ENCODE measurements at regions not wholly inside any gene's neighbourhood (a gene's known extent, or its start where the extent isn't known, plus 50 kb on each side); places are given as distances from the start of the nearest gene placed in this dataset.

DNA sequence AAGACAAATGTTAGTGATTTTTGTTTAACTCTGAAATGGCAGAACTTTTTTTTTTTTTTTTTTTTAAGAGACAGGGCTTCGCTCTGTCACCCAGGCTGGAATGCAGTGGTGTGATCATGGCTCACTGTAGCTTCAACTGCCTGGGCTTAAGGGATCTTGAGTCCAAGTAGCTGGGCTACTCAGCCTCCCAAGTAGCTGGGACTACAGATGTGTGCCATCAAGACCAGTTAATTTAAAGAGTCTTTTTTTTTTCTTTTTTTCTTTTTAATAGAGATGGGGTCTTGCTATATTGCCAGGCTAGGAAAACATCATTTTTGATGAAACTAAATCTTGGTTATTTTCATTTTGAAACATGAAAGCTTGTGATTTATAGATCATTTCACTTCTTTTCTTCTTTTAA is 91.6 kb upstream of the PTCH1 start:
- Mint-ChIP-seq H3K27me3 (ENCODE audit: insufficient read depth, low read depth, poor library complexity) (peaks cover 2% of the 10 kb centered on the region), H3K27ac (no peak overlapping the region), H3K4me1 (peaks cover 14% of the 10 kb centered on the region), H3K36me3 (ENCODE audit: low read depth) (no peaks in the 10 kb centered on the region), H3K4me3 (no peak overlapping the region), H3K9me3 (no peaks in the 10 kb centered on the region; the same call in 2 of the 3 replicates)
- no peak for DNase-seq (ENCODE audit: low spot score)
- no peak for TF ChIP-seq JUNB (IDR thresholded peaks at IDR 0.05; ENCODE audit: unreplicated experiment)
- TF ChIP-seq, protein P1, sequence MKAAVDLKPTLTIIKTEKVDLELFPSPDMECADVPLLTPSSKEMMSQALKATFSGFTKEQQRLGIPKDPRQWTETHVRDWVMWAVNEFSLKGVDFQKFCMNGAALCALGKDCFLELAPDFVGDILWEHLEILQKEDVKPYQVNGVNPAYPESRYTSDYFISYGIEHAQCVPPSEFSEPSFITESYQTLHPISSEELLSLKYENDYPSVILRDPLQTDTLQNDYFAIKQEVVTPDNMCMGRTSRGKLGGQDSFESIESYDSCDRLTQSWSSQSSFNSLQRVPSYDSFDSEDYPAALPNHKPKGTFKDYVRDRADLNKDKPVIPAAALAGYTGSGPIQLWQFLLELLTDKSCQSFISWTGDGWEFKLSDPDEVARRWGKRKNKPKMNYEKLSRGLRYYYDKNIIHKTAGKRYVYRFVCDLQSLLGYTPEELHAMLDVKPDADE (IDR thresholded peaks at IDR 0.05): no peak
- TF ChIP-seq STAT1 (IDR thresholded peaks at IDR 0.05; ENCODE audit: unreplicated experiment): no peak
- no peak for TF ChIP-seq CREB1 (CRISPR knock-in tag; IDR thresholded peaks at IDR 0.05; ENCODE audit: low read depth)
- no peak for TF ChIP-seq NANOG (IDR thresholded peaks at IDR 0.05; ENCODE audit: borderline replicate concordance)
- no peak for TF ChIP-seq POLR2AphosphoS5 (IDR thresholded peaks at IDR 0.05; ENCODE audit: low read depth)
- TF ChIP-seq EZH2phosphoT487 (IDR thresholded peaks at IDR 0.05; ENCODE audit: unreplicated experiment): no peak
- TF ChIP-seq, protein P2, sequence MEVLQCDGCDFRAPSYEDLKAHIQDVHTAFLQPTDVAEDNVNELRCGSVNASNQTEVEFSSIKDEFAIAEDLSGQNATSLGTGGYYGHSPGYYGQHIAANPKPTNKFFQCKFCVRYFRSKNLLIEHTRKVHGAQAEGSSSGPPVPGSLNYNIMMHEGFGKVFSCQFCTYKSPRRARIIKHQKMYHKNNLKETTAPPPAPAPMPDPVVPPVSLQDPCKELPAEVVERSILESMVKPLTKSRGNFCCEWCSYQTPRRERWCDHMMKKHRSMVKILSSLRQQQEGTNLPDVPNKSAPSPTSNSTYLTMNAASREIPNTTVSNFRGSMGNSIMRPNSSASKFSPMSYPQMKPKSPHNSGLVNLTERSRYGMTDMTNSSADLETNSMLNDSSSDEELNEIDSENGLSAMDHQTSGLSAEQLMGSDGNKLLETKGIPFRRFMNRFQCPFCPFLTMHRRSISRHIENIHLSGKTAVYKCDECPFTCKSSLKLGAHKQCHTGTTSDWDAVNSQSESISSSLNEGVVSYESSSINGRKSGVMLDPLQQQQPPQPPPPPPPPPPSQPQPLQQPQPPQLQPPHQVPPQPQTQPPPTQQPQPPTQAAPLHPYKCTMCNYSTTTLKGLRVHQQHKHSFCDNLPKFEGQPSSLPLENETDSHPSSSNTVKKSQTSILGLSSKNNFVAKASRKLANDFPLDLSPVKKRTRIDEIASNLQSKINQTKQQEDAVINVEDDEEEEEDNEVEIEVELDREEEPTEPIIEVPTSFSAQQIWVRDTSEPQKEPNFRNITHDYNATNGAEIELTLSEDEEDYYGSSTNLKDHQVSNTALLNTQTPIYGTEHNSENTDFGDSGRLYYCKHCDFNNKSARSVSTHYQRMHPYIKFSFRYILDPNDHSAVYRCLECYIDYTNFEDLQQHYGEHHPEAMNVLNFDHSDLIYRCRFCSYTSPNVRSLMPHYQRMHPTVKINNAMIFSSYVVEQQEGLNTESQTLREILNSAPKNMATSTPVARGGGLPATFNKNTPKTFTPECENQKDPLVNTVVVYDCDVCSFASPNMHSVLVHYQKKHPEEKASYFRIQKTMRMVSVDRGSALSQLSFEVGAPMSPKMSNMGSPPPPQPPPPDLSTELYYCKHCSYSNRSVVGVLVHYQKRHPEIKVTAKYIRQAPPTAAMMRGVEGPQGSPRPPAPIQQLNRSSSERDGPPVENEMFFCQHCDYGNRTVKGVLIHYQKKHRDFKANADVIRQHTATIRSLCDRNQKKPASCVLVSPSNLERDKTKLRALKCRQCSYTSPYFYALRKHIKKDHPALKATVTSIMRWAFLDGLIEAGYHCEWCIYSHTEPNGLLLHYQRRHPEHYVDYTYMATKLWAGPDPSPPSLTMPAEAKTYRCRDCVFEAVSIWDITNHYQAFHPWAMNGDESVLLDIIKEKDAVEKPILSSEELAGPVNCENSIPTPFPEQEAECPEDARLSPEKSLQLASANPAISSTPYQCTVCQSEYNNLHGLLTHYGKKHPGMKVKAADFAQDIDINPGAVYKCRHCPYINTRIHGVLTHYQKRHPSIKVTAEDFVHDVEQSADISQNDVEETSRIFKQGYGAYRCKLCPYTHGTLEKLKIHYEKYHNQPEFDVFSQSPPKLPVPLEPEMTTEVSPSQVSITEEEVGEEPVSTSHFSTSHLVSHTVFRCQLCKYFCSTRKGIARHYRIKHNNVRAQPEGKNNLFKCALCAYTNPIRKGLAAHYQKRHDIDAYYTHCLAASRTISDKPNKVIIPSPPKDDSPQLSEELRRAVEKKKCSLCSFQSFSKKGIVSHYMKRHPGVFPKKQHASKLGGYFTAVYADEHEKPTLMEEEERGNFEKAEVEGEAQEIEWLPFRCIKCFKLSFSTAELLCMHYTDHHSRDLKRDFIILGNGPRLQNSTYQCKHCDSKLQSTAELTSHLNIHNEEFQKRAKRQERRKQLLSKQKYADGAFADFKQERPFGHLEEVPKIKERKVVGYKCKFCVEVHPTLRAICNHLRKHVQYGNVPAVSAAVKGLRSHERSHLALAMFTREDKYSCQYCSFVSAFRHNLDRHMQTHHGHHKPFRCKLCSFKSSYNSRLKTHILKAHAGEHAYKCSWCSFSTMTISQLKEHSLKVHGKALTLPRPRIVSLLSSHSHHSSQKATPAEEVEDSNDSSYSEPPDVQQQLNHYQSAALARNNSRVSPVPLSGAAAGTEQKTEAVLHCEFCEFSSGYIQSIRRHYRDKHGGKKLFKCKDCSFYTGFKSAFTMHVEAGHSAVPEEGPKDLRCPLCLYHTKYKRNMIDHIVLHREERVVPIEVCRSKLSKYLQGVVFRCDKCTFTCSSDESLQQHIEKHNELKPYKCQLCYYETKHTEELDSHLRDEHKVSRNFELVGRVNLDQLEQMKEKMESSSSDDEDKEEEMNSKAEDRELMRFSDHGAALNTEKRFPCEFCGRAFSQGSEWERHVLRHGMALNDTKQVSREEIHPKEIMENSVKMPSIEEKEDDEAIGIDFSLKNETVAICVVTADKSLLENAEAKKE (CRISPR knock-in tag; IDR thresholded peaks at IDR 0.05): no peak
- TF ChIP-seq ZNF114 (CRISPR knock-in tag; IDR thresholded peaks at IDR 0.05): no peak
- Histone ChIP-seq H4K20me1 (replicated peaks; ENCODE audit: insufficient read depth) (no peaks in the 10 kb centered on the region), H3K27ac (ENCODE audit: low read depth) (no peak overlapping the region), H2AFZ (no peak overlapping the region), H3K4me2 (no peak overlapping the region), H3K27me3 (ENCODE audit: insufficient read depth) (no peaks in the 10 kb centered on the region), H3K79me2 (replicated peaks; ENCODE audit: insufficient read depth) (no peaks in the 10 kb centered on the region), H3K36me3 (ENCODE audit: insufficient read depth) (no peaks in the 10 kb centered on the region), H3F3A (replicated peaks; ENCODE audit: low read depth) (no peaks in the 10 kb centered on the region), H3K4me1 (ENCODE audit: insufficient read depth) (no peaks in the 10 kb centered on the region; the same call in 1 of the 2 replicates), H3K4me3 (no peak overlapping the region), H3K9me2 (ENCODE audit: insufficient read depth) (no peaks in the 10 kb centered on the region)
- ATAC-seq: no peak

Data from GM23338 (cell line).